ENCODE measurements at regions not wholly inside any gene's neighbourhood (a gene's known extent, or its start where the extent isn't known, plus 50 kb on each side); places are given as distances from the start of the nearest gene placed in this dataset.

DNA sequence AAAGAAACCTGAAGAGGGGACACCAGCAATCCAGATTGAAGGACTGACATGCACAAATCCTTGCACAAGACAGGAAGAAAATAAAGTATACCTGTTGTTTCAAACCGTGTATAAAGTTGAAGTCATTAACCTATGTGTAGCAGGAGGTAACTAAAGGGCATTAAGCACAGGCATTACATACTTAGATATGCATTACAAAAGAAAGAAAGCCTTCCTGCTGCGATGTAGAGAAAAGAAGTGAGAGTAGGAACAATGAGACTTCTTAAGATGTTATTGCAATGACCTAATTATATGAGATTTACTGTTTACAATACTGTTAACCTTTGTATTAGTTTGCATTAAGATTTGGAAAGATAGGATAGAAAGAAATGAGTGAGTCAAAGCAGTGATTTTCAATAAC, 308.9 kb upstream of the PTPRD start (continued):
- TF ChIP-seq ZNF274 (IDR thresholded peaks at IDR 0.05; ENCODE audit: low read length): no peak
- no peak for TF ChIP-seq ZNF274 (tag by site-specific recombination; IDR thresholded peaks at IDR 0.05; ENCODE audit: borderline replicate concordance)

DNA sequence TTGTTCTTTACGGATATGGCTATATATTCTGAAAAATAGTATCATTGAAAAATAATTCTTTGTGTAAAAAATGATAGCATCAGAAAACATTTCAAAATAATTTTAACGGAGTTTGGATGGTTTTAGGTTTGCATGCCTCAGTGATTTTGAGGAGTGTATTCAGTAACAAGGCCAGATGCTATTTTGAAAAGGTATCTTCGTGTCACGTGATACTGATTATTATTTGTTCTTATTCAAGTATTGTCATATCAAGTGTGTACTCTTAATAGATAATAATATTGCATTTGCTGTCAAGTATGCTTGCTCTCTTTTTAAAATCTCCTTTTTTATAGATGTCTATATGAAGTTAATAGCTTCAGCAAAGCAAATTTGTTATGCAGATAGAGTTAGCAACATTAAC, 313.1 kb upstream of the PTPRD start:
- TF ChIP-seq ZNF626 (tag by site-specific recombination; IDR thresholded peaks at IDR 0.05): no peak
- no peak for TF ChIP-seq ZSCAN16 (tag by site-specific recombination; IDR thresholded peaks at IDR 0.05)
- TF ChIP-seq TRIM28 (IDR thresholded peaks at IDR 0.05; ENCODE audit: borderline replicate concordance, low read length): no peak
- TF ChIP-seq, protein P1, sequence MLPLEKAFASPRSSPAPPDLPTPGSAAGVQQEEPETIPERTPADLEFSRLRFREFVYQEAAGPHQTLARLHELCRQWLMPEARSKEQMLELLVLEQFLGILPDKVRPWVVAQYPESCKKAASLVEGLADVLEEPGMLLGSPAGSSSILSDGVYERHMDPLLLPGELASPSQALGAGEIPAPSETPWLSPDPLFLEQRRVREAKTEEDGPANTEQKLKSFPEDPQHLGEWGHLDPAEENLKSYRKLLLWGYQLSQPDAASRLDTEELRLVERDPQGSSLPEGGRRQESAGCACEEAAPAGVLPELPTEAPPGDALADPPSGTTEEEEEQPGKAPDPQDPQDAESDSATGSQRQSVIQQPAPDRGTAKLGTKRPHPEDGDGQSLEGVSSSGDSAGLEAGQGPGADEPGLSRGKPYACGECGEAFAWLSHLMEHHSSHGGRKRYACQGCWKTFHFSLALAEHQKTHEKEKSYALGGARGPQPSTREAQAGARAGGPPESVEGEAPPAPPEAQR (tag by site-specific recombination; IDR thresholded peaks at IDR 0.05): no peak
- no peak for TF ChIP-seq RBAK (tag by site-specific recombination; IDR thresholded peaks at IDR 0.05)
- no peak for TF ChIP-seq ZBTB48 (tag by site-specific recombination; IDR thresholded peaks at IDR 0.05)
- no peak for TF ChIP-seq ZBTB21 (tag by site-specific recombination; IDR thresholded peaks at IDR 0.05)
- TF ChIP-seq ZNF23 (tag by site-specific recombination; IDR thresholded peaks at IDR 0.05; ENCODE audit: borderline replicate concordance): no peak
- TF ChIP-seq ZNF174 (tag by site-specific recombination; IDR thresholded peaks at IDR 0.05): no peak
- no peak for TF ChIP-seq ZNF629 (tag by site-specific recombination; IDR thresholded peaks at IDR 0.05)
- Histone ChIP-seq H3K27ac (ENCODE audit: extremely low read depth, low read depth, low read length) (no peak overlapping the region), H3K4me3 (ENCODE audit: low read depth, low read length) (no peak overlapping the region), H3K4me1 (ENCODE audit: control insufficient read depth, insufficient read depth, low read length) (no peaks in the 10 kb centered on the region), H3K9me3 (ENCODE audit: control insufficient read depth, insufficient read depth, low read depth, low read length) (no peaks in the 10 kb centered on the region), H3K36me3 (ENCODE audit: control insufficient read depth in 2 of 2, insufficient read depth in 1 of 2, low read length in 2 of 2) (no peaks in the 10 kb centered on the region)
- POLR2A ChIA-PET: no interaction called here
- CTCF ChIA-PET: no interaction called here

DNA sequence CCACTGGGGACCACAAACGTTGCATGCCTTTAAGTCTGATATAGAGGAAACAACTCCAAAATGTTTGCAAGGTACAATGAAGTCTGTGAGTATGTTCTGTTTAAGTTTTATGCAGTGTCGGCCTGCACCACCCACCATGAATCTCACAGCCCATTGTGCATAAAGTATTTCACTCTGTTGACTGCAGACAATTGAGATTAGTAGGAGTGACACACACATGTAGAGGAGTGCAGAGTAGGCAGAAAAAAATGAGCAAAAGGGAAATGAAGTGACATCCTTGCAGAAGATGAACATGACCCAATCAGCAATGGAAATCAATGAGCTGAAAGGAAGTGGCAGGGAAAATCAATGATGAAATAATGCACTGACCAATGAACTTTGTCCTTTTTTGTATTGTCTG, 315.6 kb upstream of the PTPRD start:
- H3K36me3 ChIP-seq (ENCODE audit: control insufficient read depth in 2 of 2, insufficient read depth in 1 of 2, low read length in 2 of 2): no peaks in the 10 kb centered on the region
- POLR2A ChIA-PET: no interaction called here

DNA sequence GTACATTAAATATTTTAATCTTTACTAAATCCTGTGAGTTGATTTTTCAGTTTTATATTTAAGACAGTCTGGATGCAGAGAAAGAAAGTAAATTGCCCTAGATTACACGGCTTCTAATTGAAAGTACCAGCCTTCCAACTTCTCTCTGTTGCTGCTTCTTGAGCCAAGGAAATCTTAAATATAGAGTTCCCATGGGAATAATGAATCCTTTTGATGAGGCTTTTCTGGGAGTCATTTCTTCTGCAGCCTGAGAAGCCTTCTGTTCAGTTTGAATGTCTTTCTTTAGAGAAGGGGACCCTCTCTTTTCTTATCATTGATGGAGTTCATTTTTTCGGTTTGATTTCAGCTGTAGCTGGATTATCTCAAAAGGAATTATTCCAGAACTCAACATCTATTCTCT, 317.3 kb upstream of the PTPRD start:
- no peaks in the 10 kb centered on the region for H3K9me3 ChIP-seq (ENCODE audit: control insufficient read depth, insufficient read depth, low read depth, low read length)
- ChIA-PET POLR2A (no interaction called here), CTCF (no interaction called here)
- H3K4me3 ChIP-seq (ENCODE audit: low read depth, low read length): no peak overlapping the region
- no peaks in the 10 kb centered on the region for H3K36me3 ChIP-seq (ENCODE audit: control insufficient read depth in 2 of 2, insufficient read depth in 1 of 2, low read length in 2 of 2)
- no peaks in the 10 kb centered on the region for H3K4me1 ChIP-seq (ENCODE audit: control insufficient read depth, insufficient read depth, low read length)
- H3K27ac ChIP-seq (ENCODE audit: extremely low read depth, low read depth, low read length): no peak overlapping the region
- TF ChIP-seq KLF1 (tag by site-specific recombination; IDR thresholded peaks at IDR 0.05) (no peak), ZNF791 (tag by site-specific recombination; IDR thresholded peaks at IDR 0.05) (no peak), FEZF1 (tag by site-specific recombination; IDR thresholded peaks at IDR 0.05) (no peak), TRIM28 (IDR thresholded peaks at IDR 0.05; ENCODE audit: borderline replicate concordance, low read length) (no peak), ZNF184 (tag by site-specific recombination; IDR thresholded peaks at IDR 0.05) (no peak), ZNF792 (tag by site-specific recombination; IDR thresholded peaks at IDR 0.05) (no peak), ZNF2 (tag by site-specific recombination; IDR thresholded peaks at IDR 0.05) (no peak), YY1 (tag by site-specific recombination; IDR thresholded peaks at IDR 0.05) (no peak)
- TF ChIP-seq, protein P2, sequence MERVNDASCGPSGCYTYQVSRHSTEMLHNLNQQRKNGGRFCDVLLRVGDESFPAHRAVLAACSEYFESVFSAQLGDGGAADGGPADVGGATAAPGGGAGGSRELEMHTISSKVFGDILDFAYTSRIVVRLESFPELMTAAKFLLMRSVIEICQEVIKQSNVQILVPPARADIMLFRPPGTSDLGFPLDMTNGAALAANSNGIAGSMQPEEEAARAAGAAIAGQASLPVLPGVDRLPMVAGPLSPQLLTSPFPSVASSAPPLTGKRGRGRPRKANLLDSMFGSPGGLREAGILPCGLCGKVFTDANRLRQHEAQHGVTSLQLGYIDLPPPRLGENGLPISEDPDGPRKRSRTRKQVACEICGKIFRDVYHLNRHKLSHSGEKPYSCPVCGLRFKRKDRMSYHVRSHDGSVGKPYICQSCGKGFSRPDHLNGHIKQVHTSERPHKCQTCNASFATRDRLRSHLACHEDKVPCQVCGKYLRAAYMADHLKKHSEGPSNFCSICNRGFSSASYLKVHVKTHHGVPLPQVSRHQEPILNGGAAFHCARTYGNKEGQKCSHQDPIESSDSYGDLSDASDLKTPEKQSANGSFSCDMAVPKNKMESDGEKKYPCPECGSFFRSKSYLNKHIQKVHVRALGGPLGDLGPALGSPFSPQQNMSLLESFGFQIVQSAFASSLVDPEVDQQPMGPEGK (tag by site-specific recombination; IDR thresholded peaks at IDR 0.05): no peak
- TF ChIP-seq, protein P3, sequence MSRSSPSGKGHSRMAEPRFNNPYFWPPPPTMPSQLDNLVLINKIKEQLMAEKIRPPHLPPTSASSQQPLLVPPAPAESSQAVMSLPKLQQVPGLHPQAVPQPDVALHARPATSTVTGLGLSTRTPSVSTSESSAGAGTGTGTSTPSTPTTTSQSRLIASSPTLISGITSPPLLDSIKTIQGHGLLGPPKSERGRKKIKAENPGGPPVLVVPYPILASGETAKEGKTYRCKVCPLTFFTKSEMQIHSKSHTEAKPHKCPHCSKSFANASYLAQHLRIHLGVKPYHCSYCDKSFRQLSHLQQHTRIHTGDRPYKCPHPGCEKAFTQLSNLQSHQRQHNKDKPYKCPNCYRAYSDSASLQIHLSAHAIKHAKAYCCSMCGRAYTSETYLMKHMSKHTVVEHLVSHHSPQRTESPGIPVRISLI (tag by site-specific recombination; IDR thresholded peaks at IDR 0.05): no peak

More for the DNA sequence above, 315.6 kb upstream of the PTPRD start:
- H3K9me3 ChIP-seq (ENCODE audit: control insufficient read depth, insufficient read depth, low read depth, low read length): no peaks in the 10 kb centered on the region
- CTCF ChIA-PET: no interaction called here
- no peak overlapping the region for H3K4me3 ChIP-seq (ENCODE audit: low read depth, low read length)
- H3K4me1 ChIP-seq (ENCODE audit: control insufficient read depth, insufficient read depth, low read length): no peaks in the 10 kb centered on the region
- H3K27ac ChIP-seq (ENCODE audit: extremely low read depth, low read depth, low read length): no peak overlapping the region
- no peak for TF ChIP-seq ZNF19 (tag by site-specific recombination; IDR thresholded peaks at IDR 0.05; ENCODE audit: low read depth)
- TF ChIP-seq ZNF658 (tag by site-specific recombination; IDR thresholded peaks at IDR 0.05): no peak
- TF ChIP-seq ZNF266 (tag by site-specific recombination; IDR thresholded peaks at IDR 0.05; ENCODE audit: low read depth): no peak
- no peak for TF ChIP-seq ZNF600 (tag by site-specific recombination; IDR thresholded peaks at IDR 0.05)
- TF ChIP-seq KLF1 (tag by site-specific recombination; IDR thresholded peaks at IDR 0.05): no peak
- TF ChIP-seq BCL11B (tag by site-specific recombination; IDR thresholded peaks at IDR 0.05; ENCODE audit: low read depth): no peak
- no peak for TF ChIP-seq TCF7L2 (IDR thresholded peaks at IDR 0.05; ENCODE audit: borderline replicate concordance, low read depth, low read length)
- TF ChIP-seq SETDB1 (IDR thresholded peaks at IDR 0.05; ENCODE audit: insufficient read length, low read length): no peak
- no peak for TF ChIP-seq TRIM28 (IDR thresholded peaks at IDR 0.05; ENCODE audit: borderline replicate concordance, low read length)
- no peak for TF ChIP-seq OSR2 (tag by site-specific recombination; IDR thresholded peaks at IDR 0.05)
- no peak for TF ChIP-seq HOXA7 (CRISPR knock-in tag; IDR thresholded peaks at IDR 0.05; ENCODE audit: borderline replicate concordance)

All from HEK293 (cell line).